ENCODE measurements at regions not wholly inside any gene's neighbourhood (a gene's known extent, or its start where the extent isn't known, plus 50 kb on each side); places are given as distances from the start of the nearest gene placed in this dataset.

DNA sequence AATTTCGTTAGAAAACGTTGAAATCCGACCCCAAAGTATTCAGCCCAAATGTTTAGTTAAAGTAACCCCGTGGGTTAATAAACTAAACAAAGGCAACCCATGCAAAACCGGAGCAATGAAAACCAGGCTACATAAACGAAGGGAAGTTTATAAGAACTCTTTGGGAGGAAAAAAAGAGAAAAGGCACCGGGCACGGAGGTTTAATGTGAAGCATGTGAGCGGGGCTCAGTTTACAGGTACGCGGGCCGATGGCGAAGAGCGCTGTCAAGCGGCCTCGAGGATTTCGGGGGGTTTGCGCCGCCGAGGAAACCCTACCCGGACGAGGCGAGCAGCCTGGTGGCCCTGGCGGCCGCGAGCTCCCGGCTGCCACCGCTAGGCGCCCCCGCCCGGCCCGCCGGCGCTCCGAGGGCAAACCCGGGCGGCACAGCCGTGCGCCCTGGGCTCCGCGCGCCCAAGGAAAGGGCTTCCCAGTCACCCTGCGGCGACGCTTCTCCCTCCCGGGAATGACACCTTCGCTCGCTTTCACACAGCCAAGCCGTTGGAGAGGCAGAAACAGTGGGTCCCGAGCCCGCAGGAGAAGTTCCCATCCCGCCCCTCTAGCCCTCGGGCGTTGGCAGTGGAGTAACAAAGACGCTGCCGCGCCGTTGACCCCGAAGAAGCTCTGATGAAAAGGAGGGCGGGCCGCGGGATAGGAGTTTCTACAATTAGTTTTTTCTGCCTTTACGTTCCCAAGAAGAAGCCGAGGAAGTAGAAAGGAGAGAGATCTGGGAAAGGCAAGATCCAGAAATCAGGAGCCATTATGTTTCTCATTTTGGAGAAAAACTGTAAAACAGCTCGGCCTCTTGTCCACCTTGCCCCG lies 126.0 kb downstream of the TMEM174 start:
- TF ChIP-seq, protein P1, sequence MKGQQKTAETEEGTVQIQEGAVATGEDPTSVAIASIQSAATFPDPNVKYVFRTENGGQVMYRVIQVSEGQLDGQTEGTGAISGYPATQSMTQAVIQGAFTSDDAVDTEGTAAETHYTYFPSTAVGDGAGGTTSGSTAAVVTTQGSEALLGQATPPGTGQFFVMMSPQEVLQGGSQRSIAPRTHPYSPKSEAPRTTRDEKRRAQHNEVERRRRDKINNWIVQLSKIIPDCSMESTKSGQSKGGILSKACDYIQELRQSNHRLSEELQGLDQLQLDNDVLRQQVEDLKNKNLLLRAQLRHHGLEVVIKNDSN (IDR thresholded peaks at IDR 0.05) = no peak

- TF ChIP-seq REST (IDR thresholded peaks at IDR 0.05; ENCODE audit: low read depth) = no peak
- TF ChIP-seq EP300 (IDR thresholded peaks at IDR 0.05; ENCODE audit: borderline replicate concordance) = no peak
- TF ChIP-seq, protein P1 (IDR thresholded peaks at IDR 0.05) = no peak
- no peak for TF ChIP-seq TCF12 (IDR thresholded peaks at IDR 0.05; ENCODE audit: low read depth)
- TF ChIP-seq EGR1 (IDR thresholded peaks at IDR 0.05) = no peak
- no peak for TF ChIP-seq CREB1 (IDR thresholded peaks at IDR 0.05; ENCODE audit: low read depth)
- no peak for TF ChIP-seq CEBPB (IDR thresholded peaks at IDR 0.05)
- no peak for TF ChIP-seq NFIC (IDR thresholded peaks at IDR 0.05)
- no peak for TF ChIP-seq ZBTB7A (IDR thresholded peaks at IDR 0.05; ENCODE audit: low read depth)
- no peak for TF ChIP-seq RAD21 (IDR thresholded peaks at IDR 0.05; ENCODE audit: low read depth)
- no peak for TF ChIP-seq YY1 (IDR thresholded peaks at IDR 0.05; ENCODE audit: low read depth)
- TF ChIP-seq TEAD4 (IDR thresholded peaks at IDR 0.05) = no peak
- no peak for TF ChIP-seq TAF1 (IDR thresholded peaks at IDR 0.05; ENCODE audit: low read depth)
- no peak for TF ChIP-seq FOXM1 (IDR thresholded peaks at IDR 0.05; ENCODE audit: borderline replicate concordance, low read depth)
- TF ChIP-seq, protein P2, sequence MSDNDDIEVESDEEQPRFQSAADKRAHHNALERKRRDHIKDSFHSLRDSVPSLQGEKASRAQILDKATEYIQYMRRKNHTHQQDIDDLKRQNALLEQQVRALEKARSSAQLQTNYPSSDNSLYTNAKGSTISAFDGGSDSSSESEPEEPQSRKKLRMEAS (IDR thresholded peaks at IDR 0.05) = no peak
These were observed 125.3 kb downstream of the TMEM174 start for GRCh38 chr5:73298251-73298771.

GRCh38 chr5:73297430-73297829 lies 124.4 kb downstream of the TMEM174 start:
- TF ChIP-seq NFIC (IDR thresholded peaks at IDR 0.05) (no peak), CREB1 (IDR thresholded peaks at IDR 0.05; ENCODE audit: low read depth) (no peak), TAF1 (IDR thresholded peaks at IDR 0.05; ENCODE audit: low read depth) (no peak), FOXM1 (IDR thresholded peaks at IDR 0.05; ENCODE audit: borderline replicate concordance, low read depth) (no peak), REST (IDR thresholded peaks at IDR 0.05; ENCODE audit: low read depth) (no peak), YY1 (IDR thresholded peaks at IDR 0.05; ENCODE audit: low read depth) (no peak), RAD21 (IDR thresholded peaks at IDR 0.05; ENCODE audit: low read depth) (no peak), ZBTB7A (IDR thresholded peaks at IDR 0.05; ENCODE audit: low read depth) (no peak), CEBPB (IDR thresholded peaks at IDR 0.05) (no peak), EP300 (IDR thresholded peaks at IDR 0.05; ENCODE audit: borderline replicate concordance) (no peak), TCF12 (IDR thresholded peaks at IDR 0.05; ENCODE audit: low read depth) (no peak), EGR1 (IDR thresholded peaks at IDR 0.05) (no peak), TEAD4 (IDR thresholded peaks at IDR 0.05) (no peak)
- TF ChIP-seq, protein P1 (IDR thresholded peaks at IDR 0.05) = no peak
- TF ChIP-seq, protein P2 (IDR thresholded peaks at IDR 0.05) = no peak

DNA sequence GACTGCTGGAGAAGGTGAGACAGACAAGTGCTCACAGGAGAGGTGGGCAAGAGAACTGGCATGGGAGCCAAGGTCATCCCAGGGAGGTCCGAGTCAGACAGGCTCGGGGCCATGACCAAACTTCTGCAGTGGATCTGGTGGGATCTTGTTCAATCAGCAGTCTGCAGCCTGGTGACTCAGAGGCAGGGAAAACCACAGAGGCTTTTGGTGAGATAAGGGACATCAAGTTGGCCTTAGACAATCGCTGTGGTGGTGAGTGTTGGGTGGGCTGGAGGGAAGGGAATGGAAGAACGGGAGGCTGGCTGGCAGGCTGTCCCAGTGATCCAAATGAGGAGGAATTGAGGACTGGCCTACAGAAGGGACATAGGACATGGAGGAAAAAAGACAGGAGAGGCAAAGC lies 123.8 kb downstream of the TMEM174 start:
- TF ChIP-seq ZBTB7A (IDR thresholded peaks at IDR 0.05; ENCODE audit: low read depth) (no peak), REST (IDR thresholded peaks at IDR 0.05; ENCODE audit: low read depth) (no peak), NFIC (IDR thresholded peaks at IDR 0.05) (no peak), EGR1 (IDR thresholded peaks at IDR 0.05) (no peak), EP300 (IDR thresholded peaks at IDR 0.05; ENCODE audit: borderline replicate concordance) (no peak), TAF1 (IDR thresholded peaks at IDR 0.05; ENCODE audit: low read depth) (no peak)
- TF ChIP-seq, protein P1 (IDR thresholded peaks at IDR 0.05) = no peak
- TF ChIP-seq, protein P2 (IDR thresholded peaks at IDR 0.05) = no peak

Data from Ishikawa (cell line).